Keratinocyte (primary cell): ENCODE measurements at regions not wholly inside any gene's neighbourhood (a gene's known extent, or its start where the extent isn't known, plus 50 kb on each side); places are given as distances from the start of the nearest gene placed in this dataset.

Experiments
- DNase-seq: peaks from one replicate; pipeline ENCODE4 v3.0.0-alpha.2; 2011; ENCODE audit warnings: low read depth, missing footprints, low spot score
- FAIRE-seq: peaks from 2 replicates; lab custom pipeline; 2011; peaks lifted over from hg19 to GRCh38; lab: Jason Lieb, UNC
- H2AFZ ChIP-seq: 2 replicates; pipeline ENCODE4 v1.6.0; 2012; ENCODE audit warnings: low read length, control low read depth, inconsistent platforms; ENCODE audit not compliant: control insufficient read depth
- H3K27ac ChIP-seq: 2 replicates; pipeline ENCODE4 v1.5.1; 2011; ENCODE audit warnings: low read length; ENCODE audit not compliant: control insufficient read depth, insufficient read depth
- H3K27me3 ChIP-seq: 3 replicates; pipeline ENCODE4 v1.6.0; 2011; ENCODE audit warnings: low read length; ENCODE audit not compliant: control insufficient read depth, insufficient read depth; ENCODE audit errors: extremely low read depth
- H3K36me3 ChIP-seq, 2 experiments: 2 replicates in 1 of 2; 3 replicates in 1 of 2; pipeline ENCODE4 v1.5.1; 2011; ENCODE audit warnings: low read length in 2 of 2, mild to moderate bottlenecking in 1 of 2; ENCODE audit not compliant: control insufficient read depth in 2 of 2, insufficient read depth in 2 of 2; ENCODE audit errors: extremely low read depth in 1 of 2
- H3K4me1 ChIP-seq: 3 replicates; pipeline ENCODE4 v1.5.1; 2011; ENCODE audit warnings: low read length; ENCODE audit not compliant: control insufficient read depth, insufficient read depth; ENCODE audit errors: extremely low read depth
- H3K4me2 ChIP-seq: 3 replicates; pipeline ENCODE4 v1.6.0; 2011; ENCODE audit warnings: low read depth, low read length; ENCODE audit not compliant: control insufficient read depth, insufficient read depth; ENCODE audit errors: extremely low read depth
- H3K4me3 ChIP-seq, 3 experiments: fragments of 200-600 bp in 1 of 3; sonication (generic) in 1 of 3; 2 replicates in 2 of 3; 3 replicates in 1 of 3; pipeline ENCODE4 v1.5.1; 2011 to 2016; ENCODE audit warnings: low read length in 3 of 3, mild to moderate bottlenecking in 3 of 3, control low read depth in 2 of 3, inconsistent platforms in 1 of 3, low read depth in 1 of 3, mixed read lengths in 1 of 3, mixed run types in 1 of 3, moderate library complexity in 1 of 3; ENCODE audit not compliant: control insufficient read depth in 2 of 3, insufficient read depth in 2 of 3; ENCODE audit errors: extremely low read depth in 1 of 3
- H3K79me2 ChIP-seq: 2 replicates; pipeline ENCODE4 v1.6.0; 2012; ENCODE audit warnings: low read length; ENCODE audit not compliant: control insufficient read depth, insufficient read depth
- H3K9ac ChIP-seq: 3 replicates; pipeline ENCODE4 v1.6.0; 2011; ENCODE audit warnings: low read length; ENCODE audit not compliant: control insufficient read depth, insufficient read depth; ENCODE audit errors: extremely low read depth
- H3K9me1 ChIP-seq: 3 replicates; pipeline ENCODE4 v1.6.0; 2011; ENCODE audit warnings: low read length; ENCODE audit not compliant: control insufficient read depth, insufficient read depth; ENCODE audit errors: extremely low read depth
- H3K9me3 ChIP-seq: 2 replicates; pipeline ENCODE4 v1.5.1; 2012; ENCODE audit warnings: low read depth, low read length; ENCODE audit not compliant: control insufficient read depth
- H4K20me1 ChIP-seq: 3 replicates; pipeline ENCODE4 v1.6.0; 2011; ENCODE audit warnings: low read length; ENCODE audit not compliant: control insufficient read depth, insufficient read depth; ENCODE audit errors: extremely low read depth
- EZH2 ChIP-seq: IDR thresholded peaks from one replicate; pipeline ENCODE4 v1.6.1; 2012; ENCODE audit warnings: inconsistent platforms, mild to moderate bottlenecking, low read length, moderate library complexity
- dilution Hi-C: fragments of 300-500 bp; cut with MboI; formaldehyde crosslinking; loops from one replicate; pipeline ENCODE4 v1.7.0; 2020; ENCODE audit warnings: low sequenced_read_pairs; ENCODE audit not compliant: extremely low pct_ligation_motif_present
- TF ChIP-seq, protein P1 (sequence below), 3 experiments: IDR thresholded peaks in 1 of 3; conservative IDR thresholded peaks in 1 of 3; optimal IDR thresholded peaks in 1 of 3; 2 replicates in 2 of 3; 3 replicates in 1 of 3; pipeline versions ENCODE3 to v1.5.1; 2011; ENCODE audit warnings: low read length in 3 of 3, mild to moderate bottlenecking in 3 of 3, moderate library complexity in 2 of 3, control low read depth in 1 of 3, inconsistent platforms in 1 of 3; ENCODE audit not compliant: insufficient read depth in 2 of 3; ENCODE audit errors: extremely low read depth in 1 of 3

DNA sequence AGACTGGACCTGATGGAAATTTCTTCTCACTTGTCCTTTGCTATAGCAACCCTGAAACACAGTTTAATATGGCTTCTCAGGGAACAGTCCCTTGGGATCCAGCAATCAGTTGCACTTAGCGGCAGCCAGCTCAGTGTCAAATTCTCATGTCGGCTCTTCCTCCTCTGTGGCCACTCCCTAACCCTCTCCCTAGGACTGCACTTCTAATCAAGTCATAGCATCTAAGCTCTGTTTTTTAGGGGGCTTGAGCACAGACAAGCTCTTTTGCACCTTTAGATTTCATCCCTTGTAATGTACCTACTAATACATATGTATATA lies 250.5 kb upstream of the TLE3 start:
- no peak overlapping the region for H3K9ac ChIP-seq
- FAIRE-seq: no peak
- no peaks in the 10 kb centered on the region for H3K9me1 ChIP-seq
- peaks cover 11% of the 10 kb centered on the region for H3K4me1 ChIP-seq
- no peaks in the 10 kb centered on the region for H3K9me3 ChIP-seq
- H3K27ac ChIP-seq: no peak overlapping the region
- H3K4me2 ChIP-seq: no peak overlapping the region
- peaks cover 21% of the 10 kb centered on the region for H3K27me3 ChIP-seq
- no peak overlapping the region for H2AFZ ChIP-seq
- no peaks in the 10 kb centered on the region for H3K36me3 ChIP-seq
- no peak overlapping the region for H3K4me3 ChIP-seq
- no peaks in the 10 kb centered on the region for H4K20me1 ChIP-seq
- DNase-seq: no peak
- dilution Hi-C loops: no loop called here
- no peak for TF ChIP-seq EZH2
- TF ChIP-seq, protein P1, sequence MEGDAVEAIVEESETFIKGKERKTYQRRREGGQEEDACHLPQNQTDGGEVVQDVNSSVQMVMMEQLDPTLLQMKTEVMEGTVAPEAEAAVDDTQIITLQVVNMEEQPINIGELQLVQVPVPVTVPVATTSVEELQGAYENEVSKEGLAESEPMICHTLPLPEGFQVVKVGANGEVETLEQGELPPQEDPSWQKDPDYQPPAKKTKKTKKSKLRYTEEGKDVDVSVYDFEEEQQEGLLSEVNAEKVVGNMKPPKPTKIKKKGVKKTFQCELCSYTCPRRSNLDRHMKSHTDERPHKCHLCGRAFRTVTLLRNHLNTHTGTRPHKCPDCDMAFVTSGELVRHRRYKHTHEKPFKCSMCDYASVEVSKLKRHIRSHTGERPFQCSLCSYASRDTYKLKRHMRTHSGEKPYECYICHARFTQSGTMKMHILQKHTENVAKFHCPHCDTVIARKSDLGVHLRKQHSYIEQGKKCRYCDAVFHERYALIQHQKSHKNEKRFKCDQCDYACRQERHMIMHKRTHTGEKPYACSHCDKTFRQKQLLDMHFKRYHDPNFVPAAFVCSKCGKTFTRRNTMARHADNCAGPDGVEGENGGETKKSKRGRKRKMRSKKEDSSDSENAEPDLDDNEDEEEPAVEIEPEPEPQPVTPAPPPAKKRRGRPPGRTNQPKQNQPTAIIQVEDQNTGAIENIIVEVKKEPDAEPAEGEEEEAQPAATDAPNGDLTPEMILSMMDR (optimal IDR thresholded peaks at IDR 0.05 in 1 of 3, IDR thresholded peaks at IDR 0.05 in 1 of 3, conservative IDR thresholded peaks at IDR 0.05 in 1 of 3; ENCODE audit: extremely low read depth in 1 of 3, insufficient read depth in 2 of 3, low read length in 3 of 3): no peak
- H3K79me2 ChIP-seq: no peaks in the 10 kb centered on the region

DNA sequence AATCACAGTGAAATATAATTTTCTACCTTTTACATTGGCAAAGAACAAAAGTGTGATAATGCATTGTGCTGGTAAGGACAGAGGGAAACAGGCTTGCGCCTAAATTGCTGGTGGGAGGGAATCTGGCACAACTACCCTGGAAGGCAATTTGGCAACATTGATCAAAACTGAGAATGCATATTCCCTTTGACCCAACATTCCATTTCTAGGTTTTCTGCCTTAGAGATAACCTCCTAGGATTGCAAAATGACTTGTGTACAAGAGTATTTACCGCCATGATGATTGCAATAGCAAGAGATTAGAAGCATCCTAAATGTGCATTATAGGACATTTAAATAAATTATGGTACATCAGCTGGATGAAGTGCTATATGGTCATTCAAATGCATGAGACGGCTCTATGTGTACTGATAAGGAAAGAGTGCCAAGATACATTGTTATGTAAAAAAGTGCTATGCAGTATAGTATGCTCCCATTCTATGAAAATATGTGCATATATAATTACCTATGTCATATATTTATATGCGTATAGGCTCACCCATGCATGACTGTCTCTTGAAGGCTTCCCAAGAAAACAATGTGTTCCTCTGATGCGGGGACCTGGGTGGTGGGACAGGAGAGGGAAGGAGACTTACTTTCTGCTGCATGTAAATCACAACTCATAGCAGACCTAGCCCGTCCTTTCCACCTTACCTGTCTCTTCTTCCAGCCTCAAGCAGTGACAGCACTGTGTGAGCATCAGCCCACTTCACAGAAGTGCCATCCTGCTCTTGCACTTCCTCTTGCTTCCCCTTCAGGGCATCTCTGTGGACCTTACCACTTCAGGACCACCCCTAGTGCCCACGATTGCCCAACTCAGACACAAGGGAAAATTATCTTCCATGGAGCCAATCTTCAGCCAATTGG lies 249.9 kb upstream of the TLE3 start:
- Histone ChIP-seq H3K9me3 (no peaks in the 10 kb centered on the region), H3K36me3 (no peaks in the 10 kb centered on the region), H3K4me3 (no peak overlapping the region), H3K4me2 (no peak overlapping the region), H3K4me1 (peaks cover 11% of the 10 kb centered on the region), H2AFZ (no peak overlapping the region), H3K9ac (no peak overlapping the region), H3K9me1 (no peaks in the 10 kb centered on the region), H3K79me2 (no peaks in the 10 kb centered on the region), H4K20me1 (no peaks in the 10 kb centered on the region), H3K27ac (no peak overlapping the region), H3K27me3 (peaks cover 21% of the 10 kb centered on the region)
- no peak for FAIRE-seq
- no peak for TF ChIP-seq EZH2
- TF ChIP-seq, protein P1 (optimal IDR thresholded peaks at IDR 0.05 in 1 of 3, IDR thresholded peaks at IDR 0.05 in 1 of 3, conservative IDR thresholded peaks at IDR 0.05 in 1 of 3; ENCODE audit: extremely low read depth in 1 of 3, insufficient read depth in 2 of 3, low read length in 3 of 3): no peak
- dilution Hi-C loops: no loop called here
- DNase-seq: no peak
